ENCODE measurements at regions not wholly inside any gene's neighbourhood (a gene's known extent, or its start where the extent isn't known, plus 50 kb on each side); places are given as distances from the start of the nearest gene placed in this dataset.

GRCh38 chr5:15103864-15104263 is 232.3 kb upstream of the ANKH start:
- TF ChIP-seq GATA2 (IDR thresholded peaks at IDR 0.05; ENCODE audit: low read depth, low read length) (no peak), GATA3 (IDR thresholded peaks at IDR 0.05; ENCODE audit: low read depth, low read length) (no peak)
